Neural cell (in vitro differentiated cells): ENCODE measurements at regions not wholly inside any gene's neighbourhood (a gene's known extent, or its start where the extent isn't known, plus 50 kb on each side); places are given as distances from the start of the nearest gene placed in this dataset.

ENCODE experiments used
- CTCF ChIP-seq: fragments of 450-650 bp; IDR thresholded peaks from 2 replicates; pipeline ENCODE4 v1.5.1; 2014; ENCODE audit warnings: antibody characterized with exemption, mild to moderate bottlenecking, moderate library complexity; ENCODE audit not compliant: poor library complexity, severe bottlenecking
- EP300 ChIP-seq: fragments of 450-650 bp; conservative IDR thresholded peaks from 2 replicates; pipeline ENCODE4 v1.6.1; 2014; ENCODE audit warnings: antibody characterized with exemption, mild to moderate bottlenecking, moderate library complexity; ENCODE audit not compliant: poor library complexity, severe bottlenecking
- EZH2 ChIP-seq: fragments of 200-600, 300-800 bp; shearing (Covaris generic), sonication (generic); IDR thresholded peaks from 2 replicates; pipeline ENCODE4 v1.6.1; 2014; ENCODE audit warnings: antibody characterized with exemption, low read length, borderline replicate concordance, mild to moderate bottlenecking; ENCODE audit not compliant: insufficient read depth, poor library complexity, severe bottlenecking
- MXI1 ChIP-seq: fragments of 450-650 bp; conservative IDR thresholded peaks from 2 replicates; pipeline ENCODE4 v1.6.1; 2014; ENCODE audit warnings: antibody characterized with exemption, mild to moderate bottlenecking; ENCODE audit not compliant: poor library complexity, severe bottlenecking
- POLR2AphosphoS5 ChIP-seq: IDR thresholded peaks from 2 replicates; pipeline ENCODE4 v1.6.1; 2012
- RAD21 ChIP-seq: fragments of 450-650 bp; conservative IDR thresholded peaks from 2 replicates; pipeline ENCODE4 v1.6.1; 2014; ENCODE audit warnings: antibody characterized with exemption, mild to moderate bottlenecking, moderate library complexity
- REST ChIP-seq: IDR thresholded peaks from 2 replicates; pipeline ENCODE4 v1.6.1; 2012; ENCODE audit warnings: borderline replicate concordance
- TAF1 ChIP-seq: IDR thresholded peaks from 2 replicates; pipeline ENCODE4 v1.6.1; 2012; ENCODE audit warnings: low read depth

- no peak for TF ChIP-seq CTCF
- no peak for TF ChIP-seq POLR2AphosphoS5
- no peak for TF ChIP-seq EP300
- no peak for TF ChIP-seq REST
- no peak for TF ChIP-seq MXI1
- TF ChIP-seq TAF1: no peak
- TF ChIP-seq EZH2: no peak
- no peak for TF ChIP-seq RAD21
Observed at GRCh38 chr10:62461120-62461519, 87.0 kb downstream of the ZNF365 start.
